Body of pancreas (tissue), 4 donors: ENCODE measurements at regions not wholly inside any gene's neighbourhood (a gene's known extent, or its start where the extent isn't known, plus 50 kb on each side); places are given as distances from the start of the nearest gene placed in this dataset.
A peak's percentile ranks its signal among the peaks of the same experiment; 100 is the strongest.

ENCODE experiments used
- ATAC-seq: fragments of 150-250 bp; one replicate; pipeline ENCODE4 v1.9.1; 2016
- DNase-seq, 4 donors: peaks; one replicate each; pipeline ENCODE4 v3.0.0-alpha.2; 2019
- H3K27ac ChIP-seq, 4 donors: fragments of 200-600 bp; sonication (generic); 1 replicate in 3 of 4; 2 replicates in 1 of 4; pipeline versions ENCODE4 v1.5.1 to v1.6.1; 2016 to 2019; ENCODE audit warnings: mild to moderate bottlenecking in 1 of 4, mixed read lengths in 1 of 4, moderate library complexity in 1 of 4
- H3K27me3 ChIP-seq, 2 donors: fragments of 200-600 bp; sonication (generic); one replicate each; pipeline ENCODE4 v1.6.0; 2016; ENCODE audit warnings: mild to moderate bottlenecking in 1 of 2
- H3K36me3 ChIP-seq, 2 donors: fragments of 200-600 bp; sonication (generic); replicated peaks in 1 of 2; 2 replicates each; pipeline ENCODE4 v1.5.1; 2016; ENCODE audit warnings: low read depth in 2 of 2; ENCODE audit not compliant: insufficient read depth in 1 of 2
- H3K4me1 ChIP-seq: fragments of 200-600 bp; sonication (generic); one replicate; pipeline ENCODE4 v1.6.0; 2016
- H3K4me3 ChIP-seq, 2 donors: fragments of 200-600 bp; sonication (generic); 1 replicate in 1 of 2; 2 replicates in 1 of 2; pipeline ENCODE4 v1.5.1; 2016 to 2019
- H3K9me3 ChIP-seq, 3 donors: fragments of 200-600 bp; sonication (generic); 1 replicate in 2 of 3; 2 replicates in 1 of 3; pipeline ENCODE4 v1.5.1; 2016
- CTCF ChIP-seq, 7 experiments: fragments of 450-650 bp in 4 of 7; fragments of 200-600 bp in 3 of 7; sonication (generic) in 3 of 7; IDR thresholded peaks; one replicate each; pipeline ENCODE4 v1.5.1; 2016 to 2019; ENCODE audit warnings: antibody characterized with exemption in 7 of 7
- POLR2A ChIP-seq, 3 donors: fragments of 450-650 bp; IDR thresholded peaks; one replicate each; pipeline ENCODE4 v1.6.1; 2016; ENCODE audit warnings: antibody characterized with exemption in 3 of 3, mild to moderate bottlenecking in 2 of 3
- WGBS, 2 donors: methylation state at CpG; one replicate each; pipeline ENCODE4 v1.1.5; 2017; 5-methylcytosine and 5-hydroxymethylcytosine counted together
- intact Hi-C: fragments of 100-400 bp; cut with DNase I; formaldehyde crosslinking; loops from one replicate; pipeline ENCODE4 v1.15.1; 2023

- no peak overlapping the region for H3K27ac ChIP-seq
- no peaks in the 10 kb centered on the region for H3K9me3 ChIP-seq
- no peak for TF ChIP-seq POLR2A (IDR thresholded peaks at IDR 0.05)
- no peak for TF ChIP-seq CTCF (IDR thresholded peaks at IDR 0.05)
- no peaks in the 10 kb centered on the region for H3K27me3 ChIP-seq
- ATAC-seq (no peak), DNase-seq (no peak)
- 11 to 17% methylated on average over 1 of the region's 1 CpG for WGBS, 2 donors
- H3K4me3 ChIP-seq: no peak overlapping the region
- no peaks in the 10 kb centered on the region for H3K4me1 ChIP-seq
- intact Hi-C loops: no loop called here
- no peaks in the 10 kb centered on the region for H3K36me3 ChIP-seq
These were observed 1109.0 kb upstream of the ACO1 start for GRCh38 chr9:31275419-31275818.

- H3K4me3 ChIP-seq: no peak overlapping the region
- no peaks in the 10 kb centered on the region for H3K4me1 ChIP-seq
- intact Hi-C loops: no loop called here
- no peaks in the 10 kb centered on the region for H3K36me3 ChIP-seq
- TF ChIP-seq CTCF (IDR thresholded peaks at IDR 0.05) (no peak), POLR2A (IDR thresholded peaks at IDR 0.05) (no peak)
- WGBS, 2 donors: 62 to 74% methylated on average over 2 to 3 of the region's 3 CpGs
- no peak overlapping the region for H3K27ac ChIP-seq
- ATAC-seq: no peak
- no peak for DNase-seq
- H3K27me3 ChIP-seq: no peaks in the 10 kb centered on the region
- H3K9me3 ChIP-seq: no peaks in the 10 kb centered on the region
These were observed 1093.7 kb upstream of the ACO1 start for GRCh38 chr9:31290731-31291130.

- Histone ChIP-seq H3K27ac (no peak overlapping the region), H3K36me3 (no peaks in the 10 kb centered on the region), H3K4me1 (no peaks in the 10 kb centered on the region), H3K9me3 (no peaks in the 10 kb centered on the region), H3K27me3 (no peaks in the 10 kb centered on the region), H3K4me3 (no peak overlapping the region)
- intact Hi-C loops: no loop called here
- TF ChIP-seq POLR2A (IDR thresholded peaks at IDR 0.05) (no peak), CTCF (IDR thresholded peaks at IDR 0.05) (no peak)
- WGBS, 2 donors: 42 to 43% methylated on average over 4 of the region's 4 CpGs
- DNase-seq (no peak), ATAC-seq (no peak)
These were observed 1081.6 kb upstream of the ACO1 start for GRCh38 chr9:31302620-31303418.

- ATAC-seq (peak; percentile 33), DNase-seq (no peak)
- Histone ChIP-seq H3K9me3 (no peaks in the 10 kb centered on the region), H3K27me3 (no peaks in the 10 kb centered on the region), H3K4me1 (no peaks in the 10 kb centered on the region), H3K36me3 (no peaks in the 10 kb centered on the region), H3K27ac (no peak overlapping the region), H3K4me3 (no peak overlapping the region)
- intact Hi-C loops: no loop called here
- TF ChIP-seq CTCF (IDR thresholded peaks at IDR 0.05): no peak
- TF ChIP-seq POLR2A (IDR thresholded peaks at IDR 0.05): no peak
- 21 to 27% methylated on average over 3 of the region's 3 CpGs for WGBS, 2 donors
These were observed 1079.9 kb upstream of the ACO1 start for GRCh38 chr9:31304576-31304975.

- Histone ChIP-seq H3K4me1 (no peaks in the 10 kb centered on the region), H3K4me3 (no peak overlapping the region), H3K27ac (no peak overlapping the region), H3K36me3 (no peaks in the 10 kb centered on the region), H3K27me3 (no peaks in the 10 kb centered on the region), H3K9me3 (no peaks in the 10 kb centered on the region)
- TF ChIP-seq POLR2A (IDR thresholded peaks at IDR 0.05) (no peak), CTCF (IDR thresholded peaks at IDR 0.05) (no peak)
- DNase-seq (no peak), ATAC-seq (no peak)
- WGBS, 2 donors: 42 to 52% methylated on average over 1 of the region's 1 CpG
- intact Hi-C loops: no loop called here
These were observed 1070.2 kb upstream of the ACO1 start for GRCh38 chr9:31314241-31314640.
